Omental fat pad (tissue), 3 donors: ENCODE measurements at regions not wholly inside any gene's neighbourhood (a gene's known extent, or its start where the extent isn't known, plus 50 kb on each side); places are given as distances from the start of the nearest gene placed in this dataset.

Experiments
- ATAC-seq: fragments of 150-250 bp; one replicate; pipeline ENCODE4 v1.9.1; 2016; ENCODE audit warnings: mild to moderate bottlenecking, moderate library complexity; ENCODE audit not compliant: low FRiP score
- DNase-seq: peaks from one replicate; pipeline ENCODE4 v3.0.0-alpha.2; 2019; ENCODE audit warnings: low spot score
- TF ChIP-seq, protein P1 (sequence below), 3 donors: fragments of 450-650 bp; IDR thresholded peaks; one replicate each; pipeline ENCODE4 v1.5.1; 2016 to 2017; ENCODE audit warnings: antibody characterized with exemption in 3 of 3, mild to moderate bottlenecking in 3 of 3, moderate library complexity in 2 of 3

DNA sequence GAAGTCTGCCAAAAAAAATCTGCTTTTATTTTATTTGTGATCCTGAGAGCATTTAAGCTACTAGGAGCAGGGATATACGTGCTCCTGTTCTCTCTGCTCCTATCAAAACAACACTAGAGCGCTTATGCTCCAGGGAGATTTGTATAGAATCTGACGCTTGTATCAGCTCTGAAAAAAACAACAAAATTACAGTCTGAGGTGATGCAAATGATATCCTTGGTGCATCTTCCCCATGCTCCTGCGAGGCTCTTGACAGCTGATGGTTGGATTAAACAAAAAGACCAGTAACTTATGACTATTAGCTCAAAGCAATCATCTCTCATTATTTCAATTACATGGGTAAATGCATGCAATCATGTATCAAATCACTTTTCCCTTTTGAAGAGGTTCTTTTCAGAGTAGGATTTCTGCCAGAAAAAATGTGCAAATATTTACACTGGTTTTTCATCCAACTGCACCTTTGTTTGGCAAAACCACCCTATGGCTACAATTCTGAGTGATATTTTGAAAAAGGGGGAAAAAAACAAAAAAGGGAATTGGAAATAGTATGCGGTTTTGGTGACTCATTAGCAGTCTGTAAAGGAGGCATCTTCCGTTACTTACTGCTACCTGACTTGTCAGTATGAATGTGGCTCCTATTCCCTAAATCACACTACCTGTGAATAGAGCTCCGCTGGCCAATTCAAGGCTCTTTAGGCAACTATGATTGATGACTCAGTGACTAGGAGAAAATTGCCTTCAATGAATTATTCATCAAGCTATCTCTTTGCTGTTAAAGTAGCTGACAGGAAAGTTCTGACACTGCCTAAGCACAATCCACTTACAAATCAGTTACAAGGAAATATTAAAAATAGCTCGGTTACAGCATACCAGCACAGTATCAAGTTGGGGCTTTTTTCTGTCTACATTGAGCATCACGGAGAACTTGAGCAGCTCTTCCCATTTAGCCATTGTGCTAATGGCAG, 450.0 kb downstream of the FOXG1 start:
- TF ChIP-seq, protein P1, sequence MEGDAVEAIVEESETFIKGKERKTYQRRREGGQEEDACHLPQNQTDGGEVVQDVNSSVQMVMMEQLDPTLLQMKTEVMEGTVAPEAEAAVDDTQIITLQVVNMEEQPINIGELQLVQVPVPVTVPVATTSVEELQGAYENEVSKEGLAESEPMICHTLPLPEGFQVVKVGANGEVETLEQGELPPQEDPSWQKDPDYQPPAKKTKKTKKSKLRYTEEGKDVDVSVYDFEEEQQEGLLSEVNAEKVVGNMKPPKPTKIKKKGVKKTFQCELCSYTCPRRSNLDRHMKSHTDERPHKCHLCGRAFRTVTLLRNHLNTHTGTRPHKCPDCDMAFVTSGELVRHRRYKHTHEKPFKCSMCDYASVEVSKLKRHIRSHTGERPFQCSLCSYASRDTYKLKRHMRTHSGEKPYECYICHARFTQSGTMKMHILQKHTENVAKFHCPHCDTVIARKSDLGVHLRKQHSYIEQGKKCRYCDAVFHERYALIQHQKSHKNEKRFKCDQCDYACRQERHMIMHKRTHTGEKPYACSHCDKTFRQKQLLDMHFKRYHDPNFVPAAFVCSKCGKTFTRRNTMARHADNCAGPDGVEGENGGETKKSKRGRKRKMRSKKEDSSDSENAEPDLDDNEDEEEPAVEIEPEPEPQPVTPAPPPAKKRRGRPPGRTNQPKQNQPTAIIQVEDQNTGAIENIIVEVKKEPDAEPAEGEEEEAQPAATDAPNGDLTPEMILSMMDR (IDR thresholded peaks at IDR 0.05) = no peak
- no peak for ATAC-seq

DNA sequence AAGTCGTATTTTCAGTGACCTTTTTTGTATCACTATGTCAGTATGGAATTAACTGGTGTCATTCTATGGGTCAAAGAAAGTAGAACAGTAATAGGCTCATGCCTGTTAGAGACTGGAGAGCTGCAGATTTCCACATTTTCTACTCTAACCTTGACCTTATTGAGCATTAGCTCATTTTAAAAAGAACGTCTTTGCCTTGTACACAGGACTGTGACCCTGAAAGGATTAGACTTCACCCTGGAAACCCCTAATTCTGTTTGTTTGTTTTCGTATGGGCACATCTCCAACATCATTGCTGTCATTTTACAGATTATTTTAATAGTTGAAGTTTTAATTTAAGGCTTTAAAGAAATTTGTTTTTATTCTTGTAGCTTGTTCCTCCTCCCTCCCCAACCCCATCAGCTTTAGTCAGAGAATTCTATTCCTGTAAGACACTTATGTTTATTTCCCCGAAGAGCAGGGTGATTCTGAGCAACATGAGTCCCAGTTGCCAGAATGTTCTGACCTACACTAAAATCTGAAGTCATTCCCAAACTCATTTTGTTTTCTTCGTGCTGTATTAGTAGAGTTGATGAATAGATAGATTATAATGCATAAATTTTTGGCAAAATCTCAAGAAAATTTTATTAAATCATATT, 451.3 kb downstream of the FOXG1 start:
- ATAC-seq (no peak), DNase-seq (no peak)
- TF ChIP-seq, protein P1 (IDR thresholded peaks at IDR 0.05) = no peak

More for the DNA sequence above, 450.0 kb downstream of the FOXG1 start:
- DNase-seq = no peak

DNA sequence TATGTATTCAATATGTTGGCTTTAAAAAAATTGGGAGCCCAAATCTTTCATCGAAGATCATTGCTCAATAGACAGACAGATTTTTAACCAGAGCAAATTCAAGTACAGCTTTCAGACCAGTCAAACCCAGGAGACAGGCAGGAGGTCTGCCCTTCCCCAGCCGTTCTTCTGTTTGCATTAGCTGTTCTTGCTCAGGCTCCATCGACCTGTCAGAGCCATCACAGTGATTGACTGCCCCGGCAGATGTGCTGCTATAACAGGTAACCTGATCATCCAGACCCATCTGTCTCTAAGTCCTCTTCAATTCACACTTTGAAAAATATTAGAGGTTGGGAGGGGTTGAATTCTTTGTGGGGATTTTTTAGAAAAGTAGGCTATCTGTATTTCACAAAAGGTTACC, 453.5 kb downstream of the FOXG1 start:
- TF ChIP-seq, protein P1 (IDR thresholded peaks at IDR 0.05) = no peak
- DNase-seq (no peak), ATAC-seq (no peak)

DNA sequence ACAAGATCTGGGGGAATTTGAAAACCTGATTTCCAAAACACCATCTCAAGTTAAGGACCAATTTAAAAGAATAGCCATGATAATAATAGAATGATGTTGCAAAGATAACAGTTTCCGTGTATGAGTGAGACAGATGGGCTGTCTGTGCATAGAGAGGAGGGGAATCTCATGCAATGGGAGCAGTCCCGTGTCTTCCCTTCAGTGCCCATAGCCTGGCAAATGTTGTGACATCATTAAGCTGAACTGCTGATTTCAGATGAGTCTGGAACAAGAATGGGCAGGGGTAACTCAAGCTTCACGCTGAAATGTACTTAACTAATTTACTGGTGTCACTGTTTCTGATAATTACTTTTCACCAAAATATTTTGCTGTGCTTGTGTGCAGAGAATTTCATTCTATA, 454.0 kb downstream of the FOXG1 start:
- ATAC-seq (no peak), DNase-seq (no peak)
- TF ChIP-seq, protein P1 (IDR thresholded peaks at IDR 0.05) = no peak

DNA sequence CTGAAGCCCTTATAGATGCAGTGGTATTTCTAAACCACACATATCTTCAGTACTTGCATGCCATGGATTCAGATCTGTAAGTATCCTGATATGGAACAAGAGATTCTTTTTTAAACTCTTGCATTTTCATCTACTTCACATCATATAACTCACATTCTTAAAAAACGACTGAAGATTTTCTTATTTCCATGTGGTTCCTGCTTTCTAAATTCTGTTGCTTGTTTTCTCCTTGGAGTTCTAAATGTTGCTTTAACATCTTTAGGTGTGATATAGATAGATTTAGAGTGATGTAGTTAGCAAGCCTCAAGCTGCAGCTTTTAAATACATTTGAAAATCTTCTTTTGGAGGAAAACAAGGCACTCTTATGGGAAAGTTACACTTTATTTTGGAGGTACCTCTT, 455.4 kb downstream of the FOXG1 start:
- ATAC-seq (no peak), DNase-seq (no peak)
- TF ChIP-seq, protein P1 (IDR thresholded peaks at IDR 0.05) = no peak

DNA sequence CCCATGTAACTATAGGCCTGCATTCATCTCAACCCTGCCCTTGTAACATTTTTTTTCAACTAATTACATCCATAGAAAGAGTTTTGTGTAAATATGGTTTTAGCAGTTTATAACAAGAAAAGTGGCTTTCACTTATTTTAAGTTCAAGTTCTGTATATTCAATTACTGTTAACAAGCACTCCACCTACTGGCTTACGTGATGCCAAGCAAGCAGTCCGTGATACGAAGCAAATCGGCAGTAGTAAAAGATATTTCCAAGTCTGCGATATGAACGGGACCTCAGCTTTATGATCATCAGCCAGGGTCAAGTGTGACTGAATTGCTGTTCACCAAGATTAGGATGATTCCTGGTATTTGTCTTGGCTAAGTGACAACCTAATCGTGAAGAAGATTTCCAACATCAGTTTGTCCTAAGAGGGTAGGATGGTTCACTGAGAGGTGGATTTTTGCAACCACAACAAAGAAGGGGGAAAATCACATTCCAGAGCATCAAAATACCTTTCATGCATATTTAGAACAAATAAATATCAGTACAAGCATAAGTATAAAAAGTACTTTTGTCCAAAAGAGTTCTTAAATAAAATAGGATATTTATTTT, 456.2 kb downstream of the FOXG1 start:
- no peak for DNase-seq
- TF ChIP-seq, protein P1 (IDR thresholded peaks at IDR 0.05) = no peak
- ATAC-seq = no peak
